Fibroblast of peridontal ligament (primary cell): ENCODE measurements at regions not wholly inside any gene's neighbourhood (a gene's known extent, or its start where the extent isn't known, plus 50 kb on each side); places are given as distances from the start of the nearest gene placed in this dataset.

Experiments
- DNase-seq: peaks from one replicate; pipeline ENCODE4 v3.0.0-alpha.2; 2010; ENCODE audit errors: extremely low read depth

GRCh38 chr3:124535306-124535705 lies 194.9 kb upstream of the UMPS start:
- no peak for DNase-seq

- DNase-seq = no peak
Observed at GRCh38 chr3:124540550-124541211, 189.6 kb upstream of the UMPS start.

GRCh38 chr3:124542214-124542869 lies 187.9 kb upstream of the UMPS start:
- no peak for DNase-seq

- DNase-seq = no peak
Observed at GRCh38 chr3:124545891-124546290, 184.4 kb upstream of the UMPS start.

GRCh38 chr3:124552224-124552623 lies 178.0 kb upstream of the UMPS start:
- no peak for DNase-seq

- DNase-seq = no peak
Observed at GRCh38 chr3:124553178-124553577, 177.1 kb upstream of the UMPS start.

GRCh38 chr3:124556636-124557035 lies 173.6 kb upstream of the UMPS start:
- no peak for DNase-seq

- peak; percentile 39 for DNase-seq
Observed at GRCh38 chr3:124557433-124558232, 172.6 kb upstream of the UMPS start.

GRCh38 chr3:124558991-124559845 lies 171.0 kb upstream of the UMPS start:
- DNase-seq = peak; percentile 94

GRCh38 chr3:124559846-124560574 lies 170.2 kb upstream of the UMPS start:
- DNase-seq = peak; percentile 87

- DNase-seq = no peak
Observed at GRCh38 chr3:124560666-124561215, 169.5 kb upstream of the UMPS start.

- no peak for DNase-seq
Observed at GRCh38 chr3:124562769-124563168, 167.5 kb upstream of the UMPS start.

- DNase-seq = peak; percentile 22
Observed at GRCh38 chr3:124563376-124563775, 166.9 kb upstream of the UMPS start.

- DNase-seq = peak; percentile 84
Observed at GRCh38 chr3:124565013-124565412, 165.2 kb upstream of the UMPS start.

- DNase-seq = no peak
Observed at GRCh38 chr3:124565551-124565950, 164.7 kb upstream of the UMPS start.

GRCh38 chr3:124566701-124567100 lies 163.6 kb upstream of the UMPS start:
- DNase-seq = no peak

- DNase-seq = no peak
Observed at GRCh38 chr3:124567179-124567578, 163.1 kb upstream of the UMPS start.

GRCh38 chr3:124569761-124570160 lies 160.5 kb upstream of the UMPS start:
- no peak for DNase-seq

- DNase-seq = no peak
Observed at GRCh38 chr3:124570232-124570631, 160.0 kb upstream of the UMPS start.

GRCh38 chr3:124572851-124573405 lies 157.3 kb upstream of the UMPS start:
- DNase-seq = no peak

- no peak for DNase-seq
Observed at GRCh38 chr3:124574012-124574411, 156.2 kb upstream of the UMPS start.
